GM19025 (cell line): ENCODE measurements at regions not wholly inside any gene's neighbourhood (a gene's known extent, or its start where the extent isn't known, plus 50 kb on each side); places are given as distances from the start of the nearest gene placed in this dataset.
"Not testable (repeated sequence)": the region's sequence is repeated elsewhere in the genome, so short reads cannot be mapped to it uniquely, and the experiment has no call there.

Source experiments
- ATAC-seq: cut with Tn5 transposase; IDR thresholded peaks from one replicate; pipeline ENCODE4 v1.9.1; 2021; ENCODE audit warnings: mild to moderate bottlenecking, low read depth, moderate library complexity; ENCODE audit not compliant: unreplicated experiment

- ATAC-seq, result no peak
Observed at GRCh38 chr5:91315701-91316100, 67.4 kb downstream of the ARRDC3 start.

- peak; percentile 26 for ATAC-seq
Observed at GRCh38 chr5:91313757-91314673, 69.1 kb downstream of the ARRDC3 start.

DNA sequence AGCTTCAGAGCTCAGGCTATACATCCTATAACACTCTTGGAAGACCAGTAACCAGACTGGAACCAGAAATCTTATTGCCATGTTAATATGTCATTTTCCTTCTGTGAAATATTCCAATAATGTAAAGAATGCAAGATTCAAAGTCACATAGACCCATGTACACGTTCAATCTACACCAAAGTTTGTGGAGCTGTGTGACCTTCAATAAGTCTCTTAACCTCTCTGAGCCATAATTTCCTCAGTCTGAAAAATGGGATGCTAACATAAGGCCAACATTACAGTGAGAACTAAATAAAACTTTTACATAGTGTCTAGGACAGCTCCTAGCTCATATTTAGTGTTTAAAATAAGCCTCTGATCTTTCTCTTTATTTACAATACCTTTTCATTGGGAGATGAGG, 70.4 kb downstream of the ARRDC3 start:
- ATAC-seq, result no peak

DNA sequence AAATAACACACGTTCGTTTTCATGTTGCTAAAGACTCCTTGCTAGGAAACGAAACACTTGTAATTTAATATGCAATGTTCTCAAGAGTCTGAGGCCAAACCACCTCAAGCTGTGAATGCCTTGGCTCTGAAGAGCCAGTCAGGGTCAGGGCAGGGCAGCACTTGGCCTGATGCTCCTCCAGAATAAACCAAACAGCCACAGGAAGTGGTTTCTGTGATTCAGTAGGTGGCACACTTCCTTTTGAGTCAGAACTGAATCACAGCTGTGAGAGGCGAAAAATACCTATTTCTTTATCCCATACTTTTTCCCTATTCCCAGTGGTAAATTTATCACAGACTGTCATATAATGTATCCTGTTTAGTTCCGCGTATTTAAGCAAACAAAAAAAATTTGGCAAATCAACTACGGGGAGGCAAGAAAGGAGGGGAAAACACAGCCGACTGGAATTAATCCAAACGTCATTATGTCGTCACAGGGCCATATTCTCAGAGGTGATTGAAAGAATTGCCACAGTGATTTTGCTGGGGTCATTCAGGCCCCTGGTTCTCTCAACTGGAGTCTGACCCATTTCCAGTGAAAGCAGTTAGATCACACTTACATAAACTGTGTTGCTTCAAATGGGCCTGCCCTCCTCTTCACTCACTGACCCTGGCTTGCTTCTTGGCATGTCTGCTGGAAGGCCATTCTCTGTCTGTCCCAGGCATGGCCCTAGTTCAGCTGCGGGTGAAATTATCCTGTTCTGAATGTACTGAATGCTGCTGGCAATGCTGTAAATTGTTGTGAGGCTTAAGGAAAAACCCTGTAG, 71.2 kb downstream of the ARRDC3 start:
- peak; percentile 95 for ATAC-seq

- ATAC-seq, result no peak
Observed at GRCh38 chr5:91311168-91311696, 71.9 kb downstream of the ARRDC3 start.

- ATAC-seq, result not testable (repeated sequence)
Observed at GRCh38 chr5:91308157-91308556, 75.0 kb downstream of the ARRDC3 start.

DNA sequence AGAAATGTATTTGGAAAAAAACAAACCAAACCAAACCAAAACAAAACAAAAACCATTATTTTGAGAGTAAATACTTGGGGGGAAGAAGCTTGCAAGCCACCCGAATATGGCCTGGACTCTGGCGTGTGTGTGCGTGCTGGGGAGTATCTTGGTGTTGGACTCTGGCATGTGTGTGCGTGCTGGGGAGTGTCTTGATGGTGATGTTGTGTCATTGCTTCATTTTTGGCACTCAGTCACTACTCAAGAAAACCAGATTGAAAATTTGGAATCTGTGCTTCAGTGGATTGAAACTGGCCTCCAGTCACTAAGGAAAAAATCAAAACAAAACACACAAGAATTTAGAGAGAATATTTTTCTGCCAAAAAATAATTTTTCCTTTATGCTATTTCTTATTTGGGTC, 76.1 kb downstream of the ARRDC3 start:
- no peak for ATAC-seq

DNA sequence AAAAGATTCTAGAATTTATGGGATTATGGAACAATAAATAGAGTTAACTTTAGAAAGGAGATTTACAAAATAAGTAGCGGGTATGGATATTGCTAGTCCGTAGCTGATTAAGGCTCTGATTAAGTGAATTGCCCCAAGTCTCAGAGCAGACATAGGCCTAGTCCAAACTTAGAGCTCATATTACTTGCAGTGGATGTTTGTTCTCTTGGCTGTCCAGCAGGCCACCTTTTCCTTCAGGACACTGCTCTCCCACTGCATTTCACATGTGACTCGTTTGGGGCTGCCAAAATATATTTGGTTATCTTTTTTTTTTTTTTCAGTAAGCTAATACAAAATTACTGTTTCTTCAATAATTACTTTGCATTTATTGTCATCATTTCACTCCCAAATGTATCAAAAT, 76.6 kb downstream of the ARRDC3 start:
- ATAC-seq, result no peak

DNA sequence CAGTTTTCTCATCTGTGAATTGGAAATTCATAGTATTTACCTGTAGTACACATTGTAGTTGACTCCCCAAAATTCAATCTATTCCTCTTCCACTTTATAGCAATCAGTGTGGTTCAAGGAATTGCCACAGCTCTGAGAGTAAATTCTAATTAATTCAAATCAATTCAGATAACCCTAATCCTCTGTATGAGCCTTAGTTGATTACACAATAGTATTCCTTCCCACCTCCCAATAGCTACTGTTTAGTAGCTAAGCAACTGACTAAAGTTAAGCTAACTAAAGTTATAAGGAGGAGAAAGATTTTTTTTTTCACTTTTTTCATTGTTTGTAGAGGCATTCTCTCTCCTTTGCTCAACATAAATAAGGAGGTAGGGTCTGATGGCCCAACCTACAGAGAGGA, 77.5 kb downstream of the ARRDC3 start:
- ATAC-seq, result no peak

- ATAC-seq, result not testable (repeated sequence)
Observed at GRCh38 chr5:91304015-91304414, 79.1 kb downstream of the ARRDC3 start.

DNA sequence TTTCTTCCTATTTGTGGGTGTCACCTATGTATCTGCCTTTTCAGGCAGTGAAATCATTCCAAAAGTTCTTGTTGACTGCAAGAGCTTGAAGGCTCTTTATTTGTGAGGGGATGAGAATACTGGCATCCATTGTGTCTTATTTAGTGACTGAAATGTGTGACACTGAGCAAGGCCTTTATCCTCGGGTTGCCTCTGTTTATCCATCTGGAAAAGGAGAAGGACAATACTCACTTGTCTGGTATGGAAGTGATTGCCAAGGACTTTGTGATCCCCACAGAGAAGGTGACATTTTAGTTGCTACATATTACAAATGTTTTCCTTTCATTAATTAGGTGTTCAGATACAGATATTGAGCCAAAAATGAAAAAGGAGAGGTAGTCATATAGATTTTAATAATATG, 80.2 kb downstream of the ARRDC3 start:
- ATAC-seq, result no peak

DNA sequence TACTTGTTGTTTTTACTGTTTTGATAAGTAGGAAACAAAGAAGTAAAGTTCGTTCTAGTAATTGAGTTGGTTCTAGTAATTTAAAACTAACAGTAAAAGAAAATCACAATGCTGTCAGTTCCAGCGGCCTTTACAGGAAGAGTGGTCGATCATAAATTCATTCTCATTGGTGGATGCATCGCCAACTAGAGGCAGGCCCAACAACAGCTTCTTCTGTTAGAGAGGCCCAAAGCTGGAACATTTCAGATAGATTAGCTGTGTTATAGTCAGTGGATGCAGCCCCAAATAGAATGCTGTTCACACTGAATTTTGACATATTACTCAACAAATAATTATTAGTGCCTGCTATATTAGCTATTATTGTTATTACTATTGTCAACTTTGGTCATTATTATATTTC, 80.8 kb downstream of the ARRDC3 start:
- no peak for ATAC-seq

- ATAC-seq, result no peak
Observed at GRCh38 chr5:91301106-91301846, 81.8 kb downstream of the ARRDC3 start.

DNA sequence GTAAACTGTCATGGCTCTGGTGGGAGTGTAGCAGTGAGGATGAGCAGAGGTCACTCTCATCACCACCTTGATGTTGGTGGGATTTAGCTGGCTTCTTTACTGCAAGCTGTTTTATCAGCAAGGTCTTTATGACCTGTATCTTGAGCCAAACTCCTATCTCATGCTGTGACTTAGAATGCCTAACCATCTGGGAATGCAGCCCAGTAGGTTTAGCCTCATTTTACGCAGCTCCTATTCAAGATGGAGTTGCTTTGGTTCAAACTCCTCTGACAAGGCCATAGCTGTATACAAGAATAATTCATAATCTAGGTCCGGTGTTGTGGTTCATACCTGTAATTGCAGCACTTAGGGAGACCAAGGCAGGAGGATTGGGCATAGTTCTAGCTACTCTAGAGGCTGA, 85.1 kb downstream of the ARRDC3 start:
- ATAC-seq, result no peak

GRCh38 chr5:91296674-91297143, 86.4 kb downstream of the ARRDC3 start:
- ATAC-seq, result no peak

- not testable (repeated sequence) for ATAC-seq
Observed at GRCh38 chr5:91296102-91296501, 87.0 kb downstream of the ARRDC3 start.

- ATAC-seq, result peak; percentile 98
Observed at GRCh38 chr5:91293131-91293530, 90.0 kb downstream of the ARRDC3 start.

- no peak for ATAC-seq
Observed at GRCh38 chr5:91291628-91292569, 91.2 kb downstream of the ARRDC3 start.

- no peak for ATAC-seq
Observed at GRCh38 chr5:91288118-91288916, 94.8 kb downstream of the ARRDC3 start.
